Sigmoid colon (tissue), 6 donors: ENCODE measurements at regions not wholly inside any gene's neighbourhood (a gene's known extent, or its start where the extent isn't known, plus 50 kb on each side); places are given as distances from the start of the nearest gene placed in this dataset.
"Not testable (repeated sequence)": the region's sequence is repeated elsewhere in the genome, so short reads cannot be mapped to it uniquely, and the experiment has no call there.

ENCODE experiments used
- DNase-seq: peaks from one replicate; pipeline ENCODE4 v3.0.0-alpha.2; 2019
- H3K27ac ChIP-seq, 4 donors: fragments of 200-600 bp; sonication (generic); one replicate each; pipeline ENCODE4 v1.5.1; 2016 to 2019; ENCODE audit warnings: mild to moderate bottlenecking in 1 of 4
- H3K27me3 ChIP-seq, 3 donors: fragments of 200-600 bp; sonication (generic); one replicate each; pipeline ENCODE4 v1.5.1; 2019; ENCODE audit warnings: mild to moderate bottlenecking in 1 of 3
- H3K36me3 ChIP-seq, 4 donors: fragments of 200-600 bp; sonication (generic); one replicate each; pipeline ENCODE4 v1.5.1; 2016 to 2019
- H3K4me1 ChIP-seq, 4 donors: fragments of 200-600 bp; sonication (generic); one replicate each; pipeline ENCODE4 v1.5.1; 2017 to 2019
- H3K4me3 ChIP-seq, 4 donors: fragments of 200-600 bp; sonication (generic); one replicate each; pipeline ENCODE4 v1.5.1; 2017 to 2019; ENCODE audit warnings: mild to moderate bottlenecking in 2 of 4, moderate library complexity in 1 of 4
- H3K9me3 ChIP-seq, 4 donors: fragments of 200-600 bp in 3 of 4; sonication (generic) in 3 of 4; one replicate each; pipeline versions ENCODE4 v1.5.1 to v1.6.1; 2013 to 2019
- EP300 ChIP-seq, 4 donors: sonication (generic); formaldehyde crosslinking; IDR thresholded peaks; one replicate each; pipeline ENCODE4 v1.6.1; 2017; ENCODE audit warnings: antibody characterized with exemption in 4 of 4
- POLR2A ChIP-seq, 2 donors: fragments of 450-650 bp; IDR thresholded peaks; one replicate each; pipeline ENCODE4 v1.6.1; 2016; ENCODE audit warnings: antibody characterized with exemption in 2 of 2, mild to moderate bottlenecking in 2 of 2, moderate library complexity in 2 of 2
- POLR2AphosphoS5 ChIP-seq, 4 donors: sonication (generic); formaldehyde crosslinking; IDR thresholded peaks; one replicate each; pipeline ENCODE4 v1.6.1; 2017; ENCODE audit warnings: antibody characterized with exemption in 4 of 4
- WGBS, 2 donors: extraction: QIAGEN DNeasy Blood & Tissue Kit; methylation state at CpG; one replicate each; pipeline ENCODE4 v1.1.7; 2013; 5-methylcytosine and 5-hydroxymethylcytosine counted together
- intact Hi-C: fragments of 100-400 bp; cut with DNase I; formaldehyde crosslinking; loops from one replicate; pipeline ENCODE4 v1.15.1; 2023
- TF ChIP-seq, protein P1 (sequence below), 4 experiments: fragments of 450-650 bp in 3 of 4; fragments of 200-600 bp in 1 of 4; IDR thresholded peaks; one replicate each; pipeline ENCODE4 v1.5.1; 2016 to 2019; ENCODE audit warnings: antibody characterized with exemption in 4 of 4, mild to moderate bottlenecking in 3 of 4, moderate library complexity in 2 of 4
- donor health status: healthy with polysubstance abuse.
- donor health status: healthy.

DNA sequence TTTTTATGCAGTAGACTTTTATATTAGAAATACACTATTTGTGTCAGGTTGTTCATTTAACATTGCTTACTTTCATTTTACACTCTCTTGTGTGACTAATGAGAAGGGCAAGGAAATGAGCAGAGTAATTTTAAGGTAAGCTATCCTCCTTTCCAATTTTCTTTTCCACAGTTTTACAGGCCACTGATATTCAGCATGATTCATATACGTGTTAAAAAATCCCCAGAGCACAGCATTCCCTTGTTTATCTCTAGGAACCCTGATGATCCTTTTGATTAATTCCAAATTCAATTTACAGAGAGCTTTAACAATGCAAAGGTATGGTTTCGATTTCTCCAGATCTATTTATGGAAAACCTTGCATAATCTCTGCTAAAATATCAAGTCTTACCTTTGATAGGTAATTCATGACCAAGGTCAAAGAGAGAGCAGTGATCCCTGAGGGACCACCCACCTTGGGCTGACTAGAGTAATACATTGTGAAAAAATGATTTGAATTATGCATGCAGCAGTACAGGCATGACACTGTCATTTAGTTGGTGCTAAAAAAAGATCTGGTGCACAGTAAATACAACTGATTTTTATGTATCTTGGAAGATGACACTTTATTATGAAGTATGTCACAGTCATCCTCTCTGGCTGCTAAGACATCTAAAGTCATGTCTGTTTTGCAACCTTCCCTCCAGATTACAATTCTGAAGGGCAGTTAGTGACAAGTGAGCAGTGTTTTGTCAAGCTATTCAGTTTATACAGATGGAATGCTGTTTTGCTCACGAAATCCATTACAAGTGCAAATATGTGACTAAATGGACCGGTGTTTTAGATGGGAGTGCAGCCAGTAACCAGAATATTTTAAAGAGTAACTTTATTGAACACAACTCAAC lies 736.6 kb downstream of the EPHA7 start:
- H3K27me3 ChIP-seq: no peaks in the 10 kb centered on the region
- peaks cover 0 to 10% (median 0%) of the 10 kb centered on the region in 4 donors for H3K4me1 ChIP-seq
- intact Hi-C loops: no loop called here
- no peak for DNase-seq
- H3K4me3 ChIP-seq: no peak overlapping the region
- WGBS, 2 donors: 61 to 68% methylated on average over 4 of the region's 4 CpGs
- H3K36me3 ChIP-seq: no peaks in the 10 kb centered on the region
- no peak for TF ChIP-seq POLR2AphosphoS5 (IDR thresholded peaks at IDR 0.05)
- no peak overlapping the region for H3K27ac ChIP-seq
- H3K9me3 ChIP-seq: no peaks in the 10 kb centered on the region

GRCh38 chr6:92681401-92681800 lies 738.0 kb downstream of the EPHA7 start:
- no peaks in the 10 kb centered on the region for H3K36me3 ChIP-seq
- no peaks in the 10 kb centered on the region for H3K9me3 ChIP-seq
- H3K4me1 ChIP-seq: peaks cover 0 to 10% (median 0%) of the 10 kb centered on the region in 4 donors
- H3K27ac ChIP-seq: no peak overlapping the region
- no peaks in the 10 kb centered on the region for H3K27me3 ChIP-seq
- 31 to 76% methylated on average over 1 of the region's 1 CpG for WGBS, 2 donors
- no peak for DNase-seq
- intact Hi-C loops: no loop called here
- TF ChIP-seq, protein P1, sequence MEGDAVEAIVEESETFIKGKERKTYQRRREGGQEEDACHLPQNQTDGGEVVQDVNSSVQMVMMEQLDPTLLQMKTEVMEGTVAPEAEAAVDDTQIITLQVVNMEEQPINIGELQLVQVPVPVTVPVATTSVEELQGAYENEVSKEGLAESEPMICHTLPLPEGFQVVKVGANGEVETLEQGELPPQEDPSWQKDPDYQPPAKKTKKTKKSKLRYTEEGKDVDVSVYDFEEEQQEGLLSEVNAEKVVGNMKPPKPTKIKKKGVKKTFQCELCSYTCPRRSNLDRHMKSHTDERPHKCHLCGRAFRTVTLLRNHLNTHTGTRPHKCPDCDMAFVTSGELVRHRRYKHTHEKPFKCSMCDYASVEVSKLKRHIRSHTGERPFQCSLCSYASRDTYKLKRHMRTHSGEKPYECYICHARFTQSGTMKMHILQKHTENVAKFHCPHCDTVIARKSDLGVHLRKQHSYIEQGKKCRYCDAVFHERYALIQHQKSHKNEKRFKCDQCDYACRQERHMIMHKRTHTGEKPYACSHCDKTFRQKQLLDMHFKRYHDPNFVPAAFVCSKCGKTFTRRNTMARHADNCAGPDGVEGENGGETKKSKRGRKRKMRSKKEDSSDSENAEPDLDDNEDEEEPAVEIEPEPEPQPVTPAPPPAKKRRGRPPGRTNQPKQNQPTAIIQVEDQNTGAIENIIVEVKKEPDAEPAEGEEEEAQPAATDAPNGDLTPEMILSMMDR (IDR thresholded peaks at IDR 0.05): no peak
- no peak for TF ChIP-seq POLR2AphosphoS5 (IDR thresholded peaks at IDR 0.05)
- no peak for TF ChIP-seq POLR2A (IDR thresholded peaks at IDR 0.05)
- TF ChIP-seq EP300 (IDR thresholded peaks at IDR 0.05): no peak
- H3K4me3 ChIP-seq: no peak overlapping the region

GRCh38 chr6:92671462-92671861 lies 747.9 kb downstream of the EPHA7 start:
- intact Hi-C loops, H3K27ac ChIP-seq, H3K36me3 ChIP-seq, DNase-seq, H3K27me3 ChIP-seq, H3K4me1 ChIP-seq, H3K4me3 ChIP-seq, H3K9me3 ChIP-seq: not testable (repeated sequence)

DNA sequence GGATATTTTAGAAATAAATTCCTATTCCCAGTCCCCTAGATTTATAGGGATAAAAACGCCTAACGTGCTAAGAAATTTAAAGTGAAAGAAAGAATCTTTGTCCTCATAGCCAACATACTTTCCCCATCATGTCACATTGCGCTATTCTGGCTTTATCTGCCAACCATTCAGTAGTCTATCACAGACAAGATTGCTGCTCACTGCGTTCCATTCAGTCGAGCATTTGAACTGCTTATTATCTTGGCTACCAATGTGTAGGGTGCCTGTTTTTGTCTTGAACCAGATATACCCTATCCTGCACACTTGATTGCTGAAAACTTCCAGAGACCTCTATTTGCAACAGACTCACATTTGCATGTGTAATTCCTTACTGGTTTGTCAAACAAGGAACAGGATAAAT lies 751.5 kb downstream of the EPHA7 start:
- Histone ChIP-seq H3K9me3 (no peaks in the 10 kb centered on the region), H3K4me3 (no peak overlapping the region), H3K27ac (peak overlapping the region in 1 of 4 donors; percentile 25), H3K36me3 (no peaks in the 10 kb centered on the region), H3K4me1 (no peaks in the 10 kb centered on the region), H3K27me3 (no peaks in the 10 kb centered on the region)
- WGBS, 2 donors: 61 to 77% methylated on average over 5 of the region's 5 CpGs
- intact Hi-C loops: no loop called here
- no peak for DNase-seq
- peak in 1 of 4 donors; percentile 18 for TF ChIP-seq POLR2AphosphoS5 (IDR thresholded peaks at IDR 0.05)
- no peak for TF ChIP-seq POLR2A (IDR thresholded peaks at IDR 0.05)

- Histone ChIP-seq H3K27ac (no peak overlapping the region), H3K4me1 (no peaks in the 10 kb centered on the region), H3K36me3 (no peaks in the 10 kb centered on the region), H3K27me3 (no peaks in the 10 kb centered on the region), H3K9me3 (peaks cover 0 to 3% (median 0%) of the 10 kb centered on the region in 4 donors), H3K4me3 (no peak overlapping the region)
- no peak for DNase-seq
- TF ChIP-seq EP300 (IDR thresholded peaks at IDR 0.05): no peak
- no peak for TF ChIP-seq POLR2AphosphoS5 (IDR thresholded peaks at IDR 0.05)
- TF ChIP-seq, protein P1 (IDR thresholded peaks at IDR 0.05): no peak
- TF ChIP-seq POLR2A (IDR thresholded peaks at IDR 0.05): no peak
- intact Hi-C loops: no loop called here
- 53 to 65% methylated on average over 5 of the region's 5 CpGs for WGBS, 2 donors
These were observed 770.8 kb downstream of the EPHA7 start for GRCh38 chr6:92648364-92649086.

GRCh38 chr6:92647630-92648029 lies 771.7 kb downstream of the EPHA7 start:
- Histone ChIP-seq H3K4me3 (no peak overlapping the region), H3K4me1 (no peaks in the 10 kb centered on the region), H3K9me3 (peaks cover 0 to 3% (median 0%) of the 10 kb centered on the region in 4 donors), H3K36me3 (no peaks in the 10 kb centered on the region), H3K27me3 (no peaks in the 10 kb centered on the region), H3K27ac (no peak overlapping the region)
- no peak for DNase-seq
- intact Hi-C loops: no loop called here
- 69 to 78% methylated on average over 5 of the region's 5 CpGs for WGBS, 2 donors
- TF ChIP-seq POLR2A (IDR thresholded peaks at IDR 0.05) (no peak), POLR2AphosphoS5 (IDR thresholded peaks at IDR 0.05) (no peak), EP300 (IDR thresholded peaks at IDR 0.05) (no peak)
- TF ChIP-seq, protein P1 (IDR thresholded peaks at IDR 0.05): no peak

GRCh38 chr6:92644104-92644791 lies 775.1 kb downstream of the EPHA7 start:
- H3K27ac ChIP-seq, H3K9me3 ChIP-seq, H3K4me3 ChIP-seq, intact Hi-C loops, H3K36me3 ChIP-seq, H3K27me3 ChIP-seq, H3K4me1 ChIP-seq: not testable (repeated sequence)
- WGBS, 2 donors: 80 to 82% methylated on average over 25 of the region's 25 CpGs
- peak; percentile 54 for DNase-seq
